Activated CD8-positive, alpha-beta memory T cell treated with anti-CD3 and anti-CD28 coated beads for 24 hours (primary cell): ENCODE measurements at regions not wholly inside any gene's neighbourhood (a gene's known extent, or its start where the extent isn't known, plus 50 kb on each side); places are given as distances from the start of the nearest gene placed in this dataset.

Source experiments
- DNase-seq: peaks from one replicate; pipeline ENCODE4 v3.0.0-alpha.2; 2020

GRCh38 chr7:63008366-63008765 lies 990.3 kb upstream of the ZNF722 start:
- DNase-seq = no peak

DNA sequence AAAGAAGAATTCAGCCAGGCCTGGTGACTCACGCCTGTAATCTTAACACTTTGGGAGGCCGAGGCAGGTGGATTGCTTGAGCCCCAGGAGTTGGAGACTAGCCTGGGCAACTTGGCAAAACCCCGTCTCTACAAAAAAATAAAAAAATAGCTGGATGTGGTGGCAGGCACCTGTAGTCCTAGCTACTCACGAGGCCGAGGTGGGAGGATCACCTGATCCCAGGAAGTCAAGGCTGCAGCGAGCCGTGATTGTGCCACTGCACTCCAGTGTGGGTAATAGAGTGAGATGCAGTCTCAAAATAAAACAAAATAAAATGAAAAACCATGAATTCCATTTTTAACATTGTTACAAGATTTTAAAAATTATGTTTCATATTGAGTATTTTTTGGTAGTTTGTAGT lies 988.9 kb upstream of the ZNF722 start:
- no peak for DNase-seq

DNA sequence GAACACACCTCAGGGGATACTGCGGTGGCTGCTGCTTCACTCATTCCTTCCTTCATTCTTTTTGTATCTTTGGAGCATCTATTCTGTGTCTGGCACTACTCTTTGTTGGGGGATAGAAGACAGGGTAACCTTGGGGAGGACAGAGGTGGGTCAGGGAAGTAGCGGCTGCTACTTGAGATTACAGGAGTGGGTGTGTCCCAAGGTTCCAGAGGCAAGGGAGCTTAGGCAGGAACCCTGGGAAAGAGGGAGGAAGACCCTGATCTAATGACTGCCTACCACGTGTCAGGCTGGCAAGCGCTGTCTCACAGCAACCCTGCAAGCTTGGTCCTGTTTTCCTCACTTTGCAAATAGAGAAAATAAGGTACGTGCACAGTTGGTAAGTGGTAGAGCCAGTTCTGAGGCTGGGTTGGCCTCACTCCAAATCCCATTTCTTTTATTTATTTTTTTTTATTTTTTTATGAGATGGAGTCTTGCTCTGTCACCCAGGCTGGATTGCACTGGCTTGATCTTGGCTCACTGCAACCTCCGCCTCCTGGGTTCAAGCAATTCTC lies 985.9 kb upstream of the ZNF722 start:
- no peak for DNase-seq

DNA sequence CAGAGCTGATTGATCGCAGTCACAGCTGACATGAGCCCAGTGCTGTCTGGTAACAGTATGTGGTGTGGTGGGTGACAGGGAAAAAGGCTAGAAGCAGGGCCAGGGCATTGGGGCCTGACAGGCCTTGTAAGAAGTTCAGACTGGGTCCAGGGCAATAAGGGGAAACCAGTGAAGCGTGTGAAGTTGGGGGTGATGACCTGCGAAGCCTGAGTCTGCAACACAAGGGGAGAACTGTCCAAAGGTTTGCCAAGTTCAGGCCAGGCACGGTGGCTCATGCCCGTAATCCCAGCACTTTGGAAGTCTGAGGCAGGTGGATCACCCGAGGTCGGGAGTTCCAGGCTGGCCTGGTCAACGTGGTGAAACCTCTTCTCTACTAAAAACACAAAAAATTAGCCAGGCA lies 983.9 kb upstream of the ZNF722 start:
- DNase-seq = no peak

DNA sequence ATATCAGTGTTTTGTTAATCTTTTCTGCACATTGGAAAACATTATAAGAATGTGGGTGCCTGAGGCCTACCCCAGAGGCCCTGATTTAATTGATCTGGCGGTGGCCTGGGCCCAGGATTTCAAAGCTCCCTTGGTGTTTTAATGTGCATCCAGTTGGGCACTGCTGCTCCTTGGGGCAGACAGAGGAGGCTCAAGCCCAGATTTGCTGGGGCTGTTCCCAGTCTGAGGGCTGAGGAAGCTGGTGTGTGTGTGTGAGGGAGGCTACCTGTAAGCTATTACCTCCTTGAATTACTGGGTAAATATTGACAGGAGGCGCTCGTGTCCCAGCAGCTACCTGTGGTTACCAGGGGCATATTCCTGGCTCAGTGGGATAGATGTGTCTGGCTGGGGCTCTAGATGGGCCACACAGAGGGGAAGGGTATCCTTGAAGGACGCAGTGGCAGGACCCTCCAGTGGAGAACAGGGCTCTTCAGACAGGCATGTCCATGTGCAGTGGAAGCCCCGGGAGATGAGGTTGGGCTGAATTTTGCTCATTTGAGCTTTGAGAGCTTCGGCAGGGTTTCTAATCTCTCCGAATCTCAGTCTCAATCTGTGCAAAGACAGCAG lies 975.4 kb upstream of the ZNF722 start:
- DNase-seq = no peak

- no peak for DNase-seq
Measured at GRCh38 chr7:63024446-63024845, 974.2 kb upstream of the ZNF722 start.

DNA sequence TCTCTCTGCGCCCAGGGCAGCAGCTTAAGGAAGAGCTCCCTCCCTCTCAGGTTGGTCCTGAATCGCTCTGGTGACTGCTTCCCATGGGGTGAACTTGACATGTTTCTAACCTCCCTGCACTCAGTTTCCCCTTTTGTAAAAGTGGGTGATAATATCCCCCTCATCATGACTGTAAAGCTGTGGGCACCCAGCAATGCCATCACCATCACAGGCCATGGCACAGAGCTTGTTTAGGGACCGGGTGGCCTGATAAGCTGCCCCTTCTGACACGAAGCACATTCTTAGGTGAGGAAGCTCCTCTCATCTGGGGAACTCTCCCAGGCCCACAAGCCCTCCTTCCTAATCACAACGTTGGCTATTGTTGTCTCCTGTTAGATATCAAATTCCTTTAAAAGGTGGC lies 972.8 kb upstream of the ZNF722 start:
- DNase-seq = no peak

- no peak for DNase-seq
Measured at GRCh38 chr7:63027075-63027474, 971.6 kb upstream of the ZNF722 start.

GRCh38 chr7:63028376-63029206 lies 970.1 kb upstream of the ZNF722 start:
- DNase-seq = no peak

DNA sequence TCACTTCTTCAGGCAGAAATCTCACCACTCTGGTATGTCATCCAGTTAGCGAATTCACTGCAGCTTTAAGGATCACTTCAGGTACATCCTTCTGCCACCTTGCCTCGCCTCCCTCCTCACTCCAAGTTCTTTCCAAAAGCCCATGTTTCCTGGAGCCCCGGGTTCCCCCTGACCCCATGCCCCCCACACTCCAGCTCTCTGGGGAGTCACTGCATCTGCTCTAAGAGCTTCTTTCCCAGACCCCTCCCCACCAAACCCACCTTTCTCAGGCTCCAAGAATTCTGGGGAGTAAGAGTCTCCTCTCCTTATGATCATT lies 969.5 kb upstream of the ZNF722 start:
- no peak for DNase-seq

DNA sequence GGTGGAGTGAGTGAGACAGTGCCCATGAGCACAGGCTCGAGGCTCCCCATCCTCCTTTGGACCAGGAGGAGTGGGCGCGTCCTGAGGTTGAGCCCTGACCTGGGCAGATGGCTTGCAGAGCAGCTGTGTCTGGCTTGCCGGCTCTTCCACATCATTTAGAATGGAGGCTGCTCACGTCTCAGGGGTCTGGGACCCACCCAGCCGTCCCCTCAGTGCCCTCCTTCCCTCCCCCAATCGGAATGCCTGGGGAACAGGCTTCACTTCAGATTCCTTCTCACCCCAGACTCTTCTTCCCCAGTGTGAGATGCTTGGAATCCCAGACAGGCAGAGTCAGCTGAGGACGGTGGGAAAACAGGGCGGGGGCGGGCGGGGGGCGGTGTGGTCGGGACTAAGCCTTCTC lies 968.6 kb upstream of the ZNF722 start:
- DNase-seq = no peak

DNA sequence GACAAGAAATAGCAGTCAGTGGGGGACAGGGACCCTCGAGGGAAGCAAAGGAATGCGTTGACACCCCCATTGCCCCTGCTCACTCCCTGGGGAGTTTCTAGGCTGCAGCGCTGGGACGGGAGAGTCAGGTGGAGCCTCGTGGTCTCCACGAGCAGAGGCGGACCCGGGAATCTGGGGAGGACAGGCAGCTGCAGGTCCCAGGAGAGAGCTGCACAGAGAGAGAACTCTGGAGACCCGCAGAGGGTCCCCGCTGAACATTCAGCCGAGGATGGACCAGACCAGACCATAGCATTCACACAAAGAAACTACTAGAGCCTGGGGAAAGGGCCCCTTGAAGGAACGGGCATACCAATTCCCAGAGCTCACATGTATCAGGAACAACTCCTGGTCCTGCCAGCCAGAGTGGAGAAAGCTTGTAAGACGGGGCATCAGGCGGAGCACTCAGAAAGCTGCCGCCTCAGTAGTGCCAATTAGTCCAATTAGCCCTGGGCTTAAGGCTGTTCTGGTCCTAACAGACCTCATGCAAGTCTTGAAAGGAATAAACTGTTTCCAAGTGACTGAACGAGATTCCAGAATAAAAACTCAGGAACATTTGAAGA lies 966.7 kb upstream of the ZNF722 start:
- DNase-seq = no peak

- no peak for DNase-seq
Measured at GRCh38 chr7:63037242-63037641, 961.4 kb upstream of the ZNF722 start.

DNA sequence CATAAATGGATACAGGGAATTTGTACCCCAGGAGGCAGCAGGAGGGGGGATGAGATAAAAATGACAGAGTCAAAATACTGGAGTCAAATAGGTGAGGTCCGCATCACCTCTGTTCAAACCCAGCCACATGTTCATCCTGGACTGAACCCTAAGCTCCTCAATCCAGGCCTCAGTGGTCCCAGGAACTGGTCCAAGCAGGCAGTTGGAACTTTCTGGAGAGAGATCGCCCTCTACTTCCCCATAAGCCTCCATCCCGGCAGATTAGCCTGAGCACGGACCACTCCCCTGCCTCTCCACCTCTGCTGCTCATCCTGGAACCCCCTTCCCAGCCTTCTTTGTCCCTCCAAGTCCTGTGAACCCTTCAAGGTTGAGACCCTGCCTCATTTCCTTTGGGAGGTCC lies 959.7 kb upstream of the ZNF722 start:
- no peak for DNase-seq

GRCh38 chr7:63039882-63040281 lies 958.8 kb upstream of the ZNF722 start:
- peak; percentile 4 for DNase-seq

- no peak for DNase-seq
Measured at GRCh38 chr7:63040336-63040735, 958.3 kb upstream of the ZNF722 start.

- DNase-seq = no peak
Measured at GRCh38 chr7:63040966-63041610, 957.6 kb upstream of the ZNF722 start.

GRCh38 chr7:63041786-63042185 lies 956.9 kb upstream of the ZNF722 start:
- peak; percentile 9 for DNase-seq

- peak; percentile 5 for DNase-seq
Measured at GRCh38 chr7:63042730-63043511, 955.7 kb upstream of the ZNF722 start.

- peak; percentile 33 for DNase-seq
Measured at GRCh38 chr7:63043657-63044543, 954.7 kb upstream of the ZNF722 start.

DNA sequence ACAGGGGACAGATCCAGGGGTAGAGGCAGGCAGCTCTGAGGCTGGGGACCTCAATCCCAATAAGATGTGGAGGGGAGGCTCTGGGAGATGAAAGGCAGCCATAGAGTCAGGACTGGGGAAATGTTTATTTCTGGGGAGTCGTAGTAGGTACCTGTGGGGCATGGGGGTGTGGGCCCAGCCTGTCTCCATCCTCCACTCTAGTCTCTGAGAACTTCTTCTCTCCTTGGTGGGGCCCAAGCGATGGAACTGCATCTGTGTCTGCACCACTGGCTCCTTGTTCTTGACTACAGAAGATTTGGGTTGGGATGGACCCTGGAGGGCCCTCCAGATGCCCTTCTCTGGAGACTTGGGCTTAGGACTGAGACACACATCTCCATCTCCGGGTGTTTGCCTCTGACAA lies 953.9 kb upstream of the ZNF722 start:
- DNase-seq = no peak

DNA sequence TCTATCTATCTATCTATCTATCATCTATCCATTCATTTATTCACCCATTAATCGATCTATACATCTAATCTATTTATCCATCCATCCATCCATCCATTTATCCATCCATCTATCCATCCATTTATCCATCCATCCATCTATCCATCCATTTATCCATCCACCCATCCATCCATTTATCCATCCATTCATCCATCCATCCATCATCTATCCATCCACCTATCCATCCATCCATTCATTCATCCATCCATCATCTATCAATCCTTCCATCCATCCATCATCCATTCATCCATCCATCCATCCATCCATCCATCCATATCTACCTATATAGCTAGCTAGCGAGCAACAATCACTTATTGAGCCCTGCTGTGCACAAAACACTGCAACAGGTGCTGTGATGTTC lies 953.1 kb upstream of the ZNF722 start:
- no peak for DNase-seq
